Activated B cell treated with CpG ODN at 0.5 μM for 24 hours (primary cell): ENCODE measurements at regions not wholly inside any gene's neighbourhood (a gene's known extent, or its start where the extent isn't known, plus 50 kb on each side); places are given as distances from the start of the nearest gene placed in this dataset.

Experiments
- ATAC-seq: fragments of 200-7000 bp; cut with Tn5 transposase; one replicate; pipeline ENCODE4 v1.10.0; 2021; ENCODE audit warnings: low read depth, mild to moderate bottlenecking, moderate library complexity
- CTCF ChIA-PET: fragments of 350-600 bp; sonication (Branson Sonifier 250); formaldehyde crosslinking; loops from one replicate; lab custom pipeline; 2021; ENCODE audit warnings: antibody characterized with exemption; lab: Charles Lee
- POLR2A ChIA-PET: fragments of 350-600 bp; sonication (Branson Sonifier 250); formaldehyde crosslinking; loops from one replicate; lab custom pipeline; 2021; ENCODE audit warnings: antibody characterized with exemption; lab: Charles Lee
- DNase-seq: peaks from one replicate; pipeline ENCODE4 v3.0.0; 2022
- H3K27ac Mint-ChIP-seq: one replicate; pipeline ENCODE4 v1.8.0; 2020; ENCODE audit warnings: mixed read lengths
- H3K27me3 Mint-ChIP-seq: one replicate; pipeline ENCODE4 v1.8.0; 2021; ENCODE audit warnings: mixed read lengths
- H3K36me3 Mint-ChIP-seq: one replicate; pipeline ENCODE4 v1.8.0; 2021; ENCODE audit warnings: low read depth, mixed read lengths
- H3K4me1 Mint-ChIP-seq: one replicate; pipeline ENCODE4 v1.8.0; 2021; ENCODE audit warnings: mixed read lengths
- H3K4me3 Mint-ChIP-seq: one replicate; pipeline ENCODE4 v1.8.0; 2020; ENCODE audit warnings: mild to moderate bottlenecking, mixed read lengths
- H3K9me3 Mint-ChIP-seq: one replicate; pipeline ENCODE4 v1.8.0; 2020; ENCODE audit warnings: mixed read lengths
- intact Hi-C: fragments of 100-400 bp; cut with micrococcal nuclease; formaldehyde crosslinking; loops from one replicate; pipeline ENCODE4 v1.15.1; 2024
- TF ChIP-seq, protein P1 (sequence below): fragments of 200-600 bp; IDR thresholded peaks from one replicate; pipeline ENCODE4 v1.8.0; 2022; ENCODE audit warnings: antibody characterized with exemption, mild to moderate bottlenecking

DNA sequence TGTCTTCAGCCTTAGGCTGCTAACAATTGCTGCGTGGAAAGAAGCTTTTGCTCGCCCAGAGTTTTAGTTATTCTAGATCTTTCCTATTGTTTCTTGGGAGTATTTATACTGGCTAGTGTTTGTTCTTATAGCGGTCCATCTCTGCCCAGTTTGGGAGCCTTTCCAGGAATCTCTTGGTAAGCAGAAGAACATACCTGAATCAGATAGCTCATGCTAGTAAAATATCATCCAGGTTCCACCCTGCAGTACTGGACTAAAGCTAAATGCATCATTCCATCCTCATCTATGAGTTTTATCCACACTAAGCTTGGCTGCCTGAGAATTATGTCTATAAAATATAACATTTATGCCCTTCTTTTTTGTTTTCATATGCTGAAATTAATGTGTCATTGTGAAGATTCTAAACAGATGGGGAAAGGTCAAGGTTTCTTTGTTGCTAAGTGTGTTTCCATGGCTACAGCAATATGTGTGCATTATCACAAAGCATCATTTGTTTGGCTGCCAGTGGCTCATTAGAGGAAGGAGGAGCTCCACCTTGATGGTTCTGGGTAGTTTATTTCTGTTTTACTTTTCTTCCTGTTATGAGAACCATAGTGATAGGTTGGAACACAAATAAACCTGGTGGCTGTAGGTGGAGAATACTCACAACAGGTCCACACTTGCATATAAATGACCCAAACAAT, 182.8 kb downstream of the PIK3C3 start:
- ChIA-PET CTCF (interaction anchor here (1.8 kb wide), 1 partner anchor 24 kb away, joined by 6 read pairs; no protein-coding TSS in a partner anchor), POLR2A (no interaction called here)
- ATAC-seq (no peak), DNase-seq (no peak)
- H3K27me3 Mint-ChIP-seq = peaks cover 3% of the 10 kb centered on the region
- no peaks in the 10 kb centered on the region for H3K4me1 Mint-ChIP-seq
- peaks cover 16% of the 10 kb centered on the region for H3K9me3 Mint-ChIP-seq
- no peak overlapping the region for H3K27ac Mint-ChIP-seq
- no peak overlapping the region for H3K4me3 Mint-ChIP-seq
- TF ChIP-seq, protein P1, sequence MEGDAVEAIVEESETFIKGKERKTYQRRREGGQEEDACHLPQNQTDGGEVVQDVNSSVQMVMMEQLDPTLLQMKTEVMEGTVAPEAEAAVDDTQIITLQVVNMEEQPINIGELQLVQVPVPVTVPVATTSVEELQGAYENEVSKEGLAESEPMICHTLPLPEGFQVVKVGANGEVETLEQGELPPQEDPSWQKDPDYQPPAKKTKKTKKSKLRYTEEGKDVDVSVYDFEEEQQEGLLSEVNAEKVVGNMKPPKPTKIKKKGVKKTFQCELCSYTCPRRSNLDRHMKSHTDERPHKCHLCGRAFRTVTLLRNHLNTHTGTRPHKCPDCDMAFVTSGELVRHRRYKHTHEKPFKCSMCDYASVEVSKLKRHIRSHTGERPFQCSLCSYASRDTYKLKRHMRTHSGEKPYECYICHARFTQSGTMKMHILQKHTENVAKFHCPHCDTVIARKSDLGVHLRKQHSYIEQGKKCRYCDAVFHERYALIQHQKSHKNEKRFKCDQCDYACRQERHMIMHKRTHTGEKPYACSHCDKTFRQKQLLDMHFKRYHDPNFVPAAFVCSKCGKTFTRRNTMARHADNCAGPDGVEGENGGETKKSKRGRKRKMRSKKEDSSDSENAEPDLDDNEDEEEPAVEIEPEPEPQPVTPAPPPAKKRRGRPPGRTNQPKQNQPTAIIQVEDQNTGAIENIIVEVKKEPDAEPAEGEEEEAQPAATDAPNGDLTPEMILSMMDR = no peak
- no peaks in the 10 kb centered on the region for H3K36me3 Mint-ChIP-seq
- intact Hi-C loops = no loop called here

DNA sequence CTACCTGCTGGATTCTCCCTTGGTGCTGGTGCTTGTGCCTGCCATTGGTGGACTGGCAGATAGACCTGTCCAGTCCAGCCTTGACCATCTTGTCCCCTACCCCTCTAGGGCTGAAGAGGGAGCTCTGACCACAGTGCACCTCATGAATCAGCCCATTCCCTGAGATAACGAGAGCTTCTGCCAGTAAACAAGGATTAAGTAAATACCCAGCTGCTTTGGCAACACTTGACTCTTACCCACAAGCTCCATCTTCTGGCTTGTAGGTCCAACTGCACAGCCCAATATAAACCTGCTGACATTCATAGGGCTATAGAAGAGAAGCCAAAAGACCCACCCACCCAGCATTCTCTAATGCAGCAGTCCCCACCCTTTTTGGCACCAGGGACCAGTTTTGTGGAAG, 186.4 kb downstream of the PIK3C3 start:
- CTCF ChIA-PET = no interaction called here
- Mint-ChIP-seq H3K4me3 (no peak overlapping the region), H3K4me1 (no peaks in the 10 kb centered on the region), H3K27ac (no peak overlapping the region), H3K27me3 (no peaks in the 10 kb centered on the region), H3K36me3 (no peaks in the 10 kb centered on the region), H3K9me3 (peaks cover 11% of the 10 kb centered on the region)
- TF ChIP-seq, protein P1 = no peak
- ATAC-seq (no peak), DNase-seq (no peak)
- POLR2A ChIA-PET = no interaction called here
- intact Hi-C loops = no loop called here

DNA sequence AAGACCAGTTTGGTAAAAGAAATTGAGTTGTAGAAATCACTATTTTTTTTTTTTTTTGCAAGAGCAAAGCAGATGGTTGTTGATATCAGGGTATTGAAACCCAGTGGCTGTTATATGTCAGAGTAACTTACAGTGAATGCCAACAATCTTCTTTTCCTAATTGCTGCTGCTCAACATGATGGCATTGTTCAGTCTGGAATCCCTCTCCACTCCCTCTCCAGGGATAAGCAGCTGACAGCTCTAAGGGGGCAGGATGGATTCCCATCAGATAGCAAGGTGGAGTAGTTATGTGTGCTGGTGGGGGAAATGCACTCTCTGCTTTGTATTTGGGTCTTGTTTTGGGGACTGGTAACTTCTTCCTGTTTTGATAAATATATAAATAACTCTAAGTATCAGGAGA, 200.0 kb downstream of the PIK3C3 start:
- no peak for ATAC-seq
- POLR2A ChIA-PET = no interaction called here
- Mint-ChIP-seq H3K4me1 (no peaks in the 10 kb centered on the region), H3K4me3 (no peak overlapping the region), H3K9me3 (no peaks in the 10 kb centered on the region), H3K27ac (no peak overlapping the region), H3K27me3 (no peaks in the 10 kb centered on the region), H3K36me3 (no peaks in the 10 kb centered on the region)
- intact Hi-C loops = no loop called here
- CTCF ChIA-PET = no interaction called here
- DNase-seq = no peak
- TF ChIP-seq, protein P1 = no peak

DNA sequence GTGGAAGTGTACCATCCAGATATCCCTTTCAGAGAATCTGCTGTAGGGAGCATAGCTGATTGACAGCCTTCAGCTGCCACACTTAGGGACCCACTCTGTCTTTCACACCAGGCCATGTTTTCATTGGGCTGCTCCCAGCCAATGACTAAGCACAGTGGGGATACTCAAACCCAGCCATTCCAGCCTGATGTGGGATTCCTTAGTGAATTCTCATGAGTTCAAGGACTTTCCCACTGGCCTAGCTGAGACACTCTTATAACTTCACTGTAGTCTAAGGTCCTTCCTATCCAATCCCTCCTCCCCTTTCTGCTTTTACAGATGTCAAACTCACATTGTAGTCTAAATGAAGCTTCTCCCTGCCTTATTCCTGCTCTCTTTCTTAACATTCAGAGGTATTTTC, 201.2 kb downstream of the PIK3C3 start:
- ATAC-seq (no peak), DNase-seq (no peak)
- no peaks in the 10 kb centered on the region for H3K4me1 Mint-ChIP-seq
- POLR2A ChIA-PET = no interaction called here
- H3K9me3 Mint-ChIP-seq = no peaks in the 10 kb centered on the region
- no peaks in the 10 kb centered on the region for H3K27me3 Mint-ChIP-seq
- CTCF ChIA-PET = no interaction called here
- H3K36me3 Mint-ChIP-seq = no peaks in the 10 kb centered on the region
- no peak overlapping the region for H3K4me3 Mint-ChIP-seq
- no peak overlapping the region for H3K27ac Mint-ChIP-seq
- intact Hi-C loops = no loop called here
- TF ChIP-seq, protein P1 = no peak

DNA sequence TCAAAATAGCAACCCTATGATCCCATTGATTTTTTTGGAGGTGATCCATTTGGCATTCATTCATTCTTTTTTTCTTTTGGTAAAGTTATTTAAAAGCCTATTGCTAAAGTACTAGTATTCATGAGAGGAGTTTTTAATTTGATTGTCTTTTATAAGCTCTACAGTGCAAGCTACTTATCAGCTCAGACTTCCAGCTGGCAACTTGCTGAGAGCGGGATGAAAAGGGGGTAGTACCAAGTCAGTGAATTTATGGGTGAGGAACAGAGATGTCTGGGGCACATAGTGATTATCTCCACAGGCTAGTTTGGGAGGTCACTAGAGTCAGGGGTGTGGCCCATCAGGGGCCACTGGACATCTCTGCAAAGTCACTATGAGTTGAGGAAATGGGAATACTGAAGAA, 202.4 kb downstream of the PIK3C3 start:
- intact Hi-C loops = no loop called here
- Mint-ChIP-seq H3K4me3 (no peak overlapping the region), H3K27me3 (no peaks in the 10 kb centered on the region), H3K27ac (no peak overlapping the region), H3K36me3 (no peaks in the 10 kb centered on the region), H3K4me1 (no peaks in the 10 kb centered on the region), H3K9me3 (no peaks in the 10 kb centered on the region)
- DNase-seq = no peak
- TF ChIP-seq, protein P1 = no peak
- ATAC-seq = no peak
- POLR2A ChIA-PET = no interaction called here
- CTCF ChIA-PET = no interaction called here
